DOHH2 (cell line): ENCODE measurements at regions not wholly inside any gene's neighbourhood (a gene's known extent, or its start where the extent isn't known, plus 50 kb on each side); places are given as distances from the start of the nearest gene placed in this dataset.

Experiments
- CTCF ChIP-seq: fragments of 200-600 bp; sonication (generic); IDR thresholded peaks from one replicate; pipeline ENCODE4 v1.5.1; 2014; ENCODE audit warnings: antibody characterized with exemption, mild to moderate bottlenecking, low read depth, low read length; ENCODE audit not compliant: poor library complexity, severe bottlenecking
- EZH2phosphoT487 ChIP-seq: fragments of 200-600 bp; sonication (generic); IDR thresholded peaks from 2 replicates; pipeline ENCODE4 v1.6.1; 2017; ENCODE audit warnings: borderline replicate concordance, mild to moderate bottlenecking, antibody characterized with exemption, low read length, moderate library complexity, mixed read lengths

- TF ChIP-seq CTCF: no peak
- no peak for TF ChIP-seq EZH2phosphoT487
These were observed 121.7 kb downstream of the NHLRC3 start for GRCh38 chr13:39159846-39160370.
